Kasumi-1 (cell line): ENCODE measurements at regions not wholly inside any gene's neighbourhood (a gene's known extent, or its start where the extent isn't known, plus 50 kb on each side); places are given as distances from the start of the nearest gene placed in this dataset.

Experiments
- DNase-seq, 2 experiments: peaks; one replicate each; lab custom pipeline; 2025; lab: John Stamatoyannopoulos, UW

- no peak for DNase-seq
Measured at GRCh38 chr6:110033101-110033500, 55.0 kb downstream of the GPR6 start.

- no peak for DNase-seq
Measured at GRCh38 chr6:110033749-110034666, 55.9 kb downstream of the GPR6 start.

- DNase-seq: no peak
Measured at GRCh38 chr6:110034667-110035036, 56.5 kb downstream of the GPR6 start.

- DNase-seq: no peak
Measured at GRCh38 chr6:110035321-110035720, 57.2 kb downstream of the GPR6 start.

GRCh38 chr6:110036408-110037302 is 58.5 kb downstream of the GPR6 start:
- no peak for DNase-seq

- no peak for DNase-seq
Measured at GRCh38 chr6:110037726-110038295, 59.7 kb downstream of the GPR6 start.

GRCh38 chr6:110039364-110039980 is 61.4 kb downstream of the GPR6 start:
- peak; percentile 92 to 94 for DNase-seq

GRCh38 chr6:110039981-110040383 is 61.9 kb downstream of the GPR6 start:
- peak; percentile 79 to 91 for DNase-seq

- DNase-seq: no peak
Measured at GRCh38 chr6:110040716-110041115, 62.6 kb downstream of the GPR6 start.

- DNase-seq: no peak
Measured at GRCh38 chr6:110041126-110041525, 63.0 kb downstream of the GPR6 start.

GRCh38 chr6:110041830-110042229 is 63.7 kb downstream of the GPR6 start:
- no peak for DNase-seq

GRCh38 chr6:110042670-110043296 is 64.7 kb downstream of the GPR6 start:
- DNase-seq: no peak

GRCh38 chr6:110043366-110043994 is 65.4 kb downstream of the GPR6 start:
- no peak for DNase-seq

- DNase-seq: no peak
Measured at GRCh38 chr6:110044096-110044495, 66.0 kb downstream of the GPR6 start.

- DNase-seq: no peak
Measured at GRCh38 chr6:110044622-110045021, 66.5 kb downstream of the GPR6 start.

- no peak for DNase-seq
Measured at GRCh38 chr6:110048221-110048875, 70.2 kb downstream of the GPR6 start.

- no peak for DNase-seq
Measured at GRCh38 chr6:110049696-110050439, 71.8 kb downstream of the GPR6 start.
